ENCODE measurements at regions not wholly inside any gene's neighbourhood (a gene's known extent, or its start where the extent isn't known, plus 50 kb on each side); places are given as distances from the start of the nearest gene placed in this dataset.

- in situ Hi-C loops (cut with MboI): loop anchor here (5.0 to 10.0 kb wide), 2 partner anchors 79 to 821 kb away; no protein-coding TSS in a partner anchor
- 6% methylated on average over 2 of the region's 2 CpGs for WGBS (ENCODE audit: insufficient coverage, low coverage, missing lambda C conversion rate)
- H2AFZ ChIP-seq (ENCODE audit: low read depth, low read length): no peak overlapping the region
These were observed 55.6 kb upstream of the SSX2IP start for GRCh38 chr1:84745857-84746256.

More at GRCh38 chr1:84745857-84746256, 55.6 kb upstream of the SSX2IP start:
- no peaks in the 10 kb centered on the region for H3K9me1 ChIP-seq (ENCODE audit: control insufficient read depth, insufficient read depth, low read length)
- POLR2A ChIA-PET: interaction anchor here (0.6 to 0.7 kb wide), 3 partner anchors 60 to 1984 kb away, joined by 3 to 4 read pairs (median 3); no protein-coding TSS in a partner anchor
- BruUV-seq (replicated peaks): no TSS peak
- TF ChIP-seq RBM14 (IDR thresholded peaks at IDR 0.05; ENCODE audit: borderline replicate concordance, insufficient read depth, low read depth, low read length) (no peak), ZBTB7A (IDR thresholded peaks at IDR 0.05; ENCODE audit: borderline replicate concordance, control insufficient read depth, low read depth, low read length) (no peak), ZNF407 (IDR thresholded peaks at IDR 0.05; ENCODE audit: low read depth) (no peak), NFATC3 (IDR thresholded peaks at IDR 0.05) (no peak), SP1 (CRISPR knock-in tag; IDR thresholded peaks at IDR 0.05) (no peak), NCOA2 (IDR thresholded peaks at IDR 0.05; ENCODE audit: partially characterized antibody in 2 of 2) (no peak)
- H3K4me1 ChIP-seq (replicated peaks in 1 of 2; ENCODE audit: control insufficient read depth in 2 of 2, insufficient read depth in 2 of 2, low read length in 2 of 2): no peaks in the 10 kb centered on the region; a peak in 1 of 5 replicates
- peaks cover 3 to 6% of the 10 kb centered on the region in 2 experiments; a peak in 2 of 5 replicates for H3K27me3 ChIP-seq (ENCODE audit: control insufficient read depth in 2 of 2, insufficient read depth in 2 of 2, low read length in 2 of 2)
- ATAC-seq: no peak
- no peak overlapping the region for H3K9ac ChIP-seq (ENCODE audit: insufficient read depth in 1 of 2, low read depth in 2 of 2, low read length in 2 of 2)
- H3K9me3 ChIP-seq (replicated peaks; ENCODE audit: control insufficient read depth, insufficient read depth, low read depth, low read length): no peaks in the 10 kb centered on the region
- no peaks in the 10 kb centered on the region for H4K20me1 ChIP-seq (replicated peaks; ENCODE audit: control insufficient read depth, insufficient read depth, low read length)
- intact Hi-C loops (cut with micrococcal nuclease): no loop called here
- no peak for FAIRE-seq
- H3K4me3 ChIP-seq: no peak overlapping the region
- CTCF ChIA-PET (ENCODE audit: low intra/inter-chr PET ratio): interaction anchor here (0.5 kb wide), 1 partner anchor 311 kb away, joined by 3 read pairs; no protein-coding TSS in a partner anchor
- H3K79me2 ChIP-seq (ENCODE audit: control insufficient read depth, insufficient read depth, low read length): no peaks in the 10 kb centered on the region
- DNase-seq (ENCODE audit: extremely low read depth in 1 of 4, low spot score in 3 of 4): no peak
- no peaks in the 10 kb centered on the region for H3K36me3 ChIP-seq (ENCODE audit: control insufficient read depth, insufficient read depth, low read length)
- no peak overlapping the region for H3K4me2 ChIP-seq (ENCODE audit: insufficient read depth, low read length)
- no peak overlapping the region for H3K27ac ChIP-seq (ENCODE audit: extremely low read depth, low read depth, low read length)

Measured in K562 (cell line).